T-helper 1 cell treated with Interleukin-12 subunit alpha and Interleukin-12 subunit beta and Interleukin-4 antibody, amounts not matched to agents 30 μg/mL and 1 μg/mL, for 36 hours (primary cell): ENCODE measurements at regions not wholly inside any gene's neighbourhood (a gene's known extent, or its start where the extent isn't known, plus 50 kb on each side); places are given as distances from the start of the nearest gene placed in this dataset.

Source experiments
- H3K27ac Mint-ChIP-seq: one replicate; pipeline ENCODE4 v1.8.0; 2021; ENCODE audit warnings: mild to moderate bottlenecking, mixed read lengths
- H3K27me3 Mint-ChIP-seq: one replicate; pipeline ENCODE4 v1.8.0; 2021; ENCODE audit warnings: low read depth, mixed read lengths
- H3K36me3 Mint-ChIP-seq: one replicate; pipeline ENCODE4 v1.8.0; 2021; ENCODE audit warnings: low read depth, mixed read lengths
- H3K4me1 Mint-ChIP-seq: one replicate; pipeline ENCODE4 v1.8.0; 2021; ENCODE audit warnings: low read depth, mixed read lengths
- H3K4me3 Mint-ChIP-seq: one replicate; pipeline ENCODE4 v1.8.0; 2021; ENCODE audit warnings: mild to moderate bottlenecking, moderate library complexity, mixed read lengths
- H3K9me3 Mint-ChIP-seq: one replicate; pipeline ENCODE4 v1.8.0; 2021; ENCODE audit warnings: mixed read lengths

GRCh38 chr5:15249152-15249551 lies 250.8 kb upstream of the FBXL7 start:
- H3K27me3 Mint-ChIP-seq: no peaks in the 10 kb centered on the region
- H3K9me3 Mint-ChIP-seq: peaks cover 22% of the 10 kb centered on the region
- no peaks in the 10 kb centered on the region for H3K36me3 Mint-ChIP-seq
- H3K27ac Mint-ChIP-seq: no peak overlapping the region
- no peaks in the 10 kb centered on the region for H3K4me1 Mint-ChIP-seq
- no peak overlapping the region for H3K4me3 Mint-ChIP-seq

DNA sequence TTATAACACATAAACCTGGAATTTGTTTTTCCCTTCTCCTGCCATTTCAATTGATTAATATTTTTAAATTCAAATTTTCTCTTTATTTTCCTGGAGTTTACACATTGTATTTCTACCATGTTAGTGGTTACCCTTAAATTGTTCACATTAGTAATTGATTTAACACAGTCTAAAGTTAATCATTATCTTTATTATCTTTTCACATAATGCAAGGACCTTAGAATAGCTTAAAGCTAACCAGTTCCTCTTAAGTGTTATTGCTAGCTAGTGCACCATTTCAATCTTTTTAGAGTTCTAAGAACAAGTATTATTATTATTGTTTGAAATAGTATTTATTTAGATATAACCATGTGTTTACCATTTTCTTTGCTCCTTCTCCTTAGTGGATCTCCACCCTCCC lies 251.2 kb upstream of the FBXL7 start:
- Mint-ChIP-seq H3K4me3 (no peak overlapping the region), H3K36me3 (no peaks in the 10 kb centered on the region), H3K4me1 (no peaks in the 10 kb centered on the region), H3K27me3 (no peaks in the 10 kb centered on the region), H3K9me3 (peaks cover 22% of the 10 kb centered on the region), H3K27ac (no peak overlapping the region)

- Mint-ChIP-seq H3K36me3 (no peaks in the 10 kb centered on the region), H3K4me3 (no peak overlapping the region), H3K9me3 (peaks cover 18% of the 10 kb centered on the region), H3K27ac (no peak overlapping the region), H3K4me1 (no peaks in the 10 kb centered on the region), H3K27me3 (no peaks in the 10 kb centered on the region)
Observed at GRCh38 chr5:15245913-15246312, 254.1 kb upstream of the FBXL7 start.

DNA sequence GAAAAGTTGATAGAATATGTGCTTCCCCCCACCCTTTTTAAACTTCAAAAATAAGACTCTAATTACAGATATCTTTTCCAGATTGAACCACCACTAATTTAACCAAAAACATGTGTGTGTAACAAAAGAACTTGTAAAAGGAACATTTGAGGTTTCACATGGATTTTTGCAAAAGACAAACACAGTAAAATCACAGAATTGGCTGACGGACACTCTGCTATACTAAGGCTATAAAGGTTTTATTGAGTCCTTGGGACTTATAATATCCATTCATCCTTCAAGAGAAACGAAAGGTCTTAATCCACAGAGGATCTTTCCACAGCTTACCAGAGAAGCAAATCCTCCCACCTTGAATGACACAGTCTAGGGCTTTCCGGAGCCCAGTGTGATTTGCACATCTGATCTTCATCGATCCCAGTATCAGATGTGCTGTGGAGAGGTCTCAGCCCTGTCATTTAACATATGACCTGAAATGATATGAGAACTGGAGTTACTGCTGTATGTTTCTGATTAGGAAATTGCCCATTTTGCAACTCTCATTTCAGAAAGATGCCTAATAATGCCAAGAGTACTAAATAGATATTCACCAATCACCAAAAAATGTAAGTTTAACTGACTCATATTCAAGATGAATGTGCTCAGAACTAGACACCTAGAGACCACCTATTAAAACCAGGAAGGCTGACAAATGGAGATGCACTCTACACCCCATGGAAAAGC lies 256.5 kb upstream of the FBXL7 start:
- H3K4me3 Mint-ChIP-seq: no peak overlapping the region
- no peaks in the 10 kb centered on the region for H3K4me1 Mint-ChIP-seq
- H3K9me3 Mint-ChIP-seq: peaks cover 26% of the 10 kb centered on the region
- no peak overlapping the region for H3K27ac Mint-ChIP-seq
- H3K27me3 Mint-ChIP-seq: no peaks in the 10 kb centered on the region
- H3K36me3 Mint-ChIP-seq: no peaks in the 10 kb centered on the region

GRCh38 chr5:15241216-15241821 lies 258.7 kb upstream of the FBXL7 start:
- Mint-ChIP-seq H3K4me1 (no peaks in the 10 kb centered on the region), H3K9me3 (peaks cover 30% of the 10 kb centered on the region), H3K27me3 (no peaks in the 10 kb centered on the region), H3K27ac (no peak overlapping the region), H3K4me3 (no peak overlapping the region), H3K36me3 (no peaks in the 10 kb centered on the region)

- H3K4me3 Mint-ChIP-seq: no peak overlapping the region
- H3K9me3 Mint-ChIP-seq: peaks cover 21% of the 10 kb centered on the region
- no peaks in the 10 kb centered on the region for H3K4me1 Mint-ChIP-seq
- H3K27me3 Mint-ChIP-seq: no peaks in the 10 kb centered on the region
- H3K36me3 Mint-ChIP-seq: no peaks in the 10 kb centered on the region
- H3K27ac Mint-ChIP-seq: no peak overlapping the region
Observed at GRCh38 chr5:15238006-15238405, 262.0 kb upstream of the FBXL7 start.

DNA sequence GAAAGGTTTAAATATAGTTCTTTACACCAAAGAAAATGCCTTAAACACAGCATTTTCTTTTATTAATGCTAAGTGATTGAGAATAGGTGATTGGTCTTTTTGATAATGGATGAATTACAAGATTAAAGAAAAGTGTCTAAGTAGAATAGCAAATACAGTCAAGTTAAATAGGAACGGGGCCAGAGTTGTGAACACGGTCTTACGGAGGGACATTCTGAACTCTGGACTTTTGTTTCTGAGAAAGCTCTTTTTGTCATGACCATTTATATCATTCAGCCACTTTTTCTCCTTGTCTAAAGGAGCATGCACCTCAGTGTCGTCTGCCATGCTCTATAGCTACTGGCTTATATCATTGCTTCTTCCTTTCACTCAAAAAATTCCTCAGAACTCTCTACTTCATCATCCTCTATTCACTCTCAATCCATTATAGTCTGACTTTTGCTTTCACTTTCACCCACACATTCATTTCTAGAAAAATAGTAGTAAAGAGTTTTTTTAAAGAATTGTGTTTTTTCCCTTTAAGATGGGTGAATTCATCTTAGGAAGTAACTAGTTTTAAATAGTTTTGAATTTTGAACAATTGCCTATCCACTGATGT lies 263.0 kb upstream of the FBXL7 start:
- Mint-ChIP-seq H3K4me3 (no peak overlapping the region), H3K27ac (no peak overlapping the region), H3K9me3 (peaks cover 23% of the 10 kb centered on the region), H3K4me1 (no peaks in the 10 kb centered on the region), H3K36me3 (no peaks in the 10 kb centered on the region), H3K27me3 (no peaks in the 10 kb centered on the region)

DNA sequence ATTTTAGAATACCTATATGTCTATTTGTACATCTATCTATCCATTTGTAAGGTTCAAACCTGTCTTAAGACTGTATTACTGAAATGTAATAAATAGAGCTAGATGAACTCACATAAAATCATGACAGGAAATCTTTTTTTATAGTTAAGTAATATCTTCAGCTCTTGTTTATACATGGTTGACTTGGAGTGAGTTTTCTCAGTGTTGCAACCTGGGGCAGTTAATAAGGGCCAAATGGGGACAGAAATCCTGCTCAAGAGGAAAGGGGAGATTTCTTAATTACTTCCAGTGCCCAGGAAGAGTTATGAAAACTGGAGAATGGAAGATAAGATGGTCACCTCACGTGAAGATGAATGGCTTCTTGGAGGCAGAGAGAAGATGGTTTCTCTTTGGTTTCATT lies 265.1 kb upstream of the FBXL7 start:
- Mint-ChIP-seq H3K4me3 (no peak overlapping the region), H3K4me1 (no peaks in the 10 kb centered on the region), H3K36me3 (no peaks in the 10 kb centered on the region), H3K9me3 (peaks cover 28% of the 10 kb centered on the region), H3K27me3 (no peaks in the 10 kb centered on the region), H3K27ac (no peak overlapping the region)

DNA sequence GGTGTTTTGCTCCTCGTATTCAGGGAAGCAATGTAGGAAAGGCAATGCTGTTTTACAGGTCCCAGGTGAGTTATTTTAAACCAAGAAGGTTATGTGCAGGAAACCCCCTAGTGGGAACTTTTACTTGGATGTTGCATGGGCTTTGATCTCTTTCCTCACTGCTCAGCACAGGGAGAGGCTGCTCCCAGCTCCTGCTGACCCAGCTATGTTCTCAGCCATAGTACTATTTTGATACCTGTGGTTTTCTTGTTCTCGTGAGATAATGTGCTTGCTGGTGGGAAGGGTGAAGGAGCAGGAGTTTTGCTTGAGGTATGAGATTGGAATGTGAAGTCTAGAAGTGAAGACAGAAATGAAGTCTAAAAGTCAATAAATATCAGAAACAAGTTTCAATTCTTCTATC lies 265.6 kb upstream of the FBXL7 start:
- Mint-ChIP-seq H3K4me1 (no peaks in the 10 kb centered on the region), H3K4me3 (no peak overlapping the region), H3K27me3 (no peaks in the 10 kb centered on the region), H3K27ac (no peak overlapping the region), H3K9me3 (peaks cover 23% of the 10 kb centered on the region), H3K36me3 (no peaks in the 10 kb centered on the region)

DNA sequence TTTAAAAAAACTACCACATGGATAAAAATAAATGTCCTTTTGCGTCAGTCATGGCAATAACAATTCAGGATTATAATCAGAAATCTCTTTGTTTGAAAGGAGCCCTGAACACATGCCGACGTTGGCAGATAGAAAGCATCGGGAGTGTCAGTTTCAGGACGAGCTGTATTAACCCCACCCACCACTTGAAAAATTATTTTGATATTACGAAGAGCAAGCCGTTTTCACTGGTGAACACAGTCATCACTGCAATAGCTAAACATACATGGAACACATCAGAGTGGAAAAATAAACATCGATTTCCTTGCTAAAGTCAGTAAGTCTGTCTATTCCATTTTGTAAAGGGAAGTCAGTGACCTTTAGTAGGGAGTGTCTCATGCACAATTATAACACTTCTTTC lies 266.4 kb upstream of the FBXL7 start:
- Mint-ChIP-seq H3K4me3 (no peak overlapping the region), H3K36me3 (no peaks in the 10 kb centered on the region), H3K4me1 (no peaks in the 10 kb centered on the region), H3K9me3 (peaks cover 17% of the 10 kb centered on the region), H3K27me3 (no peaks in the 10 kb centered on the region), H3K27ac (no peak overlapping the region)

DNA sequence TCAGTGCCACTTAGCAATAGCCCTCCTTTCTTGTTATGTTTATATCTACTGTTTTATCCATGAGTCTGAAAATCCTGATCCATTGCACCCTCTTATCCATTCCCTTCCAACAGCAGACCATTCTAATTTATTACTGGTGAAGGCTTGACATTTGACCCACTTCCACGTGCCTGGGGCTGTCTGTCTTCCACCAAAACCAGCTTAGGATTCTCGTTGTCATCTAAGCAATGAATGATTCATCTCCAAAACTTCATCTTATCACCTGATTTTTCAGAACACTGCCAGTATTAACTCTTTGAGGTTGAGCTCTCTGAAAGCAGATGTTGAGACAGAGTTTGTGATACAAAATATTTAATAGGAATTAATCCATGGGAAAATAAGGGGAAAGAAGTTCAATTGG lies 277.8 kb upstream of the FBXL7 start:
- no peaks in the 10 kb centered on the region for H3K27me3 Mint-ChIP-seq
- no peak overlapping the region for H3K4me3 Mint-ChIP-seq
- peaks cover 11% of the 10 kb centered on the region for H3K9me3 Mint-ChIP-seq
- no peaks in the 10 kb centered on the region for H3K4me1 Mint-ChIP-seq
- H3K27ac Mint-ChIP-seq: no peak overlapping the region
- H3K36me3 Mint-ChIP-seq: no peaks in the 10 kb centered on the region

DNA sequence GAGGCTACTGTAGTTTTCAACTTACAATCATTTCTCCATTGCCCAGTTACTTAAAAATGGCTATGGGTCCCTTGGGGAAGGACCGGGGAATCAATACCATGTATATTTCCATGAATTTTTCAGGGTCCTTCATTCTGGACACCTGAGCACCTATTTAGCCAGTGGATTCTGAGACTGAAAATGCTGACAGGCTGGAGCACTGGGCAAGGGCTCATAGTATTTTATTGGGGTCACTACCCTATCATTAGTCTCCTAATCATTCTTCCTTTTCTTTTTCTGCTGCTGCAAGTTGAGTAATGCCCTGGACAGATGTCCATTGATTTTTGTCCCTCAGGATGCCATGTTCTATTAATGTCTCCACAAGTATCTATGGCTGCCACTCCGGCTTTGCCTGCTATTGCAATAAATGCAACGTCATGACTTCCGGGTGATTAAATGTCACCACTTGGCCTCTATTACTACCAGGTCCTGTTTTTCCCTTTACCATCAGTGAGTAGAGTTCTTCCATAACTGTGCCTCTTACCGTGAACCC lies 279.3 kb upstream of the FBXL7 start:
- Mint-ChIP-seq H3K36me3 (no peaks in the 10 kb centered on the region), H3K27ac (no peak overlapping the region), H3K27me3 (no peaks in the 10 kb centered on the region), H3K4me3 (no peak overlapping the region), H3K4me1 (no peaks in the 10 kb centered on the region), H3K9me3 (peaks cover 11% of the 10 kb centered on the region)

GRCh38 chr5:15215056-15215455 lies 284.9 kb upstream of the FBXL7 start:
- Mint-ChIP-seq H3K4me1 (no peaks in the 10 kb centered on the region), H3K27ac (no peak overlapping the region), H3K36me3 (no peaks in the 10 kb centered on the region), H3K4me3 (no peak overlapping the region), H3K9me3 (peaks cover 4% of the 10 kb centered on the region), H3K27me3 (no peaks in the 10 kb centered on the region)

DNA sequence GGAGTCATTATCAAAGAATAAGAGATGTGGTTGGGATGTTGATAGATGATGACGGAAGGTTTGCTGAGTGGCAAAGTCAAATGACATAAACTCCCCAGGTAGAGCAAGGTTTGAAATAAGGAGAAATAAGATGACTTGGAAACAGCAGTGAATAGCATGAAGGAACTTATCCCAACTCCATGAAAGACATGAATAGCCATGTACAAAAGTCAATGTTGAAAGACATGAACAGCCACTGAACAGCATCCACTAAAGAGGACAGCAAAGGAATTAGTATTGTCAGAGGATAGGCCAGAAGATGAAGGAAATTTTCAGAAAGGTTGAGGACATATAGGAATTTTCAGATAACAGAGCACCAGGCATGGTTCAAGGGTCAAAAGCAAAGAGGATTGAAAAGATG lies 286.0 kb upstream of the FBXL7 start:
- H3K9me3 Mint-ChIP-seq: peaks cover 4% of the 10 kb centered on the region
- H3K4me1 Mint-ChIP-seq: no peaks in the 10 kb centered on the region
- no peak overlapping the region for H3K27ac Mint-ChIP-seq
- H3K4me3 Mint-ChIP-seq: no peak overlapping the region
- no peaks in the 10 kb centered on the region for H3K36me3 Mint-ChIP-seq
- no peaks in the 10 kb centered on the region for H3K27me3 Mint-ChIP-seq

DNA sequence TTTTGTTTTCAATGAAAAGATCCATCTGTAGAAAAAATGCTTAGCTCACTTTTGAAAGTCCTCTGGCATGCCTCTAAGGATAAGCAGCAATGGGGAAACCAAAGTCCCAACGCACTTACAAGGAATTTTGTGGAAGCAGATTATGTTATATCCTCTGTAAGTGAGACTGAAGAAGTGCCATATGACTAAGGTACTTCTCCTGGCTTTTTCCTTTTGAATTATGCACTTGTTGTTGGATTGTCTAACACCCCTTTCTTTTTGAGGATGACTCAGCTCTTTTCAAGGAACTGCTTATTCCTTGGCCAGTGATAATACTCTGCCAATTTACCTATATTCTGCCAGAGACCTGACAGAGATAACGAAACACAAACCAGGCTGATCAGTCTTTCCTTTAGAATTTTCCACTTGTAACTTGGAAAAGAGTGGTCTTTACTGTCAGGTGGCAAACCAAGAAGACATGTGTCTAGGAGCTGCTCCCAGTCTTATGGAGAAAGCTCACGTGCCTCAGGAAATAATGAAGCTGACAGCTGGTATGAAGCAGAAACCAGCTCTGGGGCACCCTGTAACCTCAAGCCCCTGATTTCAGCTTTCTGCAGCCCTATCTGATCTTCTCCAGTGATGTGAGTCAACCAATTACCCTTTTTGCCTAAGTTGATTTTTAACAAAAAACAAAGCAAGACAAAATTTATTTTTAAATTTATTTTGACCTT lies 290.8 kb upstream of the FBXL7 start:
- Mint-ChIP-seq H3K27me3 (no peaks in the 10 kb centered on the region), H3K27ac (no peak overlapping the region), H3K9me3 (peaks cover 7% of the 10 kb centered on the region), H3K4me1 (no peaks in the 10 kb centered on the region), H3K4me3 (no peak overlapping the region), H3K36me3 (no peaks in the 10 kb centered on the region)
